Stimulated activated CD4-positive, alpha-beta T cell treated with anti-CD3 and anti-CD28 coated beads, Interleukin-4, amount 100 ng/mL, for 4 hours (primary cell): ENCODE measurements at regions not wholly inside any gene's neighbourhood (a gene's known extent, or its start where the extent isn't known, plus 50 kb on each side); places are given as distances from the start of the nearest gene placed in this dataset.
"Not testable (repeated sequence)": the region's sequence is repeated elsewhere in the genome, so short reads cannot be mapped to it uniquely, and the experiment has no call there.

Experiments
- DNase-seq, 2 experiments: peaks; one replicate each; pipeline ENCODE4 v3.0.0-alpha.2; 2020

GRCh38 chr9:65223986-65224385 is 61.0 kb downstream of the FOXD4L5 start:
- peak; percentile 3 to 14 for DNase-seq

- DNase-seq, result not testable (repeated sequence)
Measured at GRCh38 chr9:65208834-65209233, 76.2 kb downstream of the FOXD4L5 start.

GRCh38 chr9:65207273-65207672 is 77.7 kb downstream of the FOXD4L5 start:
- DNase-seq, result not testable (repeated sequence)

GRCh38 chr9:65205853-65206252 is 79.2 kb downstream of the FOXD4L5 start:
- not testable (repeated sequence) for DNase-seq

- DNase-seq, result not testable (repeated sequence)
Measured at GRCh38 chr9:65195781-65196180, 89.2 kb downstream of the FOXD4L5 start.

- not testable (repeated sequence) for DNase-seq
Measured at GRCh38 chr9:65155937-65156336, 129.1 kb downstream of the FOXD4L5 start.
